NCI-H82 (cell line): ENCODE measurements at regions not wholly inside any gene's neighbourhood (a gene's known extent, or its start where the extent isn't known, plus 50 kb on each side); places are given as distances from the start of the nearest gene placed in this dataset.
"Not testable (repeated sequence)": the region's sequence is repeated elsewhere in the genome, so short reads cannot be mapped to it uniquely, and the experiment has no call there.

Source experiments
- DNase-seq: peaks from one replicate; lab custom pipeline; 2025; lab: John Stamatoyannopoulos, UW

- no peak for DNase-seq
These were observed 90.0 kb upstream of the GATB start for GRCh38 chr4:151850791-151851213.

GRCh38 chr4:151845551-151845950, 84.7 kb upstream of the GATB start:
- DNase-seq = not testable (repeated sequence)

- DNase-seq = no peak
These were observed 81.7 kb upstream of the GATB start for GRCh38 chr4:151842430-151843079.

- peak; percentile 32 for DNase-seq
These were observed 80.3 kb upstream of the GATB start for GRCh38 chr4:151841107-151841506.

- DNase-seq = no peak
These were observed 74.7 kb upstream of the GATB start for GRCh38 chr4:151835467-151835866.

- no peak for DNase-seq
These were observed 72.4 kb upstream of the GATB start for GRCh38 chr4:151833174-151833573.

GRCh38 chr4:151831526-151831925, 70.7 kb upstream of the GATB start:
- DNase-seq = no peak

- DNase-seq = no peak
These were observed 69.4 kb upstream of the GATB start for GRCh38 chr4:151830168-151830567.

GRCh38 chr4:151829309-151829708, 68.5 kb upstream of the GATB start:
- no peak for DNase-seq

- no peak for DNase-seq
These were observed 63.8 kb upstream of the GATB start for GRCh38 chr4:151824656-151825055.

- no peak for DNase-seq
These were observed 61.5 kb upstream of the GATB start for GRCh38 chr4:151822331-151822730.

GRCh38 chr4:151820004-151820403, 59.2 kb upstream of the GATB start:
- DNase-seq = no peak

GRCh38 chr4:151811403-151811802, 50.6 kb upstream of the GATB start:
- no peak for DNase-seq
